ENCODE measurements at regions not wholly inside any gene's neighbourhood (a gene's known extent, or its start where the extent isn't known, plus 50 kb on each side); places are given as distances from the start of the nearest gene placed in this dataset.
"Not testable (repeated sequence)": the region's sequence is repeated elsewhere in the genome, so short reads cannot be mapped to it uniquely, and the experiment has no call there.

DNA sequence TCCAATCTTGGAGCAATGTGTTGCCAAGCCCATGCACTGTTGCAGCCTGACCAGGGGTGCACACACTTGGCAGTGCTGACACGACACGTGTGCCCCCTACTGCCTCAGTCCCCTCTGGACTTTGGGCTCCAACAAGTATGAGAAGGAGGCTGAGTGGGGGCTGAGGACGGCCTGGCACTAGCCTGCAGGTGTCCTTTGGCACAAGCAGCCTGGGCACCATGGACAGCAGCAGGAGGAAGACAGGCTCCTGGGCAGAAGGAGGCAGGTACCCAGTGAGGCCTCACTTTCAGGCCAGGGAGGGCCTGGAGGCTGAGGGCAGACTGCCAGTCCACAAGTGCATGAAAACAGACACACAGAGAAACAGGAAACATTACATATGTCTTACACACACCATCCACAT is 1702.9 kb upstream of the B3GALT2 start:
- no peak for DNase-seq
- in situ Hi-C loops (cut with HindIII; ENCODE audit: low pct_ligation_motif_present, low pct_unique_long_range_greater_than_20kb, low sequenced_read_pairs) = no loop called here

DNA sequence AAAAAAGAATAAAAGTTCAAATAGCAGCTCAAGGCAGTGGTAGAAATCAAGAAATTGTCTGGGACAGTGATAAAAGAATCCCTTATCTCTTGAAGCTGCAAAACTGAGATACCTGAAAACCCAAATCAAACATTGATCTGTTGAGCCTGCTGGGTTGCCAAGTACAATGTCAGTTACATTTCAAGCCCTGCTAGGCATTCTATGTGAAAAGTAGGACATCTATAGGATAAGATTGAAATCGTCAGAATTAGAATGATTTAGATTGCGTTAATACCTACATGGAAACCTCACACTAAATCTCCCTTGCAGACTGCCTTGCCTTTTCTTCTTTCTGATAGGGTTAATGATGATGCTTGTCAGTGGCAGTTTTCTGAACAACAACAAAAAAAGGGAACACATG is 1684.4 kb upstream of the B3GALT2 start:
- DNase-seq = no peak

DNA sequence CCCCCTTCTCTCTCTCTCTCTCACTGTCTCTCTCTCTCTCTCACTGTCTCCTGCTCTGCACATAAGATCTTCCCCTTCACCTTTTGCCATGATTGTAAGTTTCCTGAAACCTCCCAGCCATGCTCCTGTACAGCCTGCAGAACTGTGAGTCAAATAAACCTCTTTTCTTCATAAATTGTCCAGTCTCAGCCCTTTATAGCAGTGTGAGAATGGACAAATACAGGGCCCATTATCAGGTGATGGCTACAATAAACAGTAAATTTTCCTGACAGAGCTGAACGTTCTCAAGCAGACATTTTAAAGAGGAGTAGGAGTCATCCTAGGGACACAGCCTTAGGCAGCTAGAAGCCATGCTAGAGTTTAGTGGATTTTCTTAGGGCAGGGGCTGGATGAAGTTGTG is 1679.7 kb upstream of the B3GALT2 start:
- DNase-seq = no peak
- in situ Hi-C loops (cut with HindIII; ENCODE audit: low pct_ligation_motif_present, low pct_unique_long_range_greater_than_20kb, low sequenced_read_pairs) = no loop called here

More for the DNA sequence above, 1684.4 kb upstream of the B3GALT2 start:
- in situ Hi-C loops (cut with HindIII; ENCODE audit: low pct_ligation_motif_present, low pct_unique_long_range_greater_than_20kb, low sequenced_read_pairs) = no loop called here

DNA sequence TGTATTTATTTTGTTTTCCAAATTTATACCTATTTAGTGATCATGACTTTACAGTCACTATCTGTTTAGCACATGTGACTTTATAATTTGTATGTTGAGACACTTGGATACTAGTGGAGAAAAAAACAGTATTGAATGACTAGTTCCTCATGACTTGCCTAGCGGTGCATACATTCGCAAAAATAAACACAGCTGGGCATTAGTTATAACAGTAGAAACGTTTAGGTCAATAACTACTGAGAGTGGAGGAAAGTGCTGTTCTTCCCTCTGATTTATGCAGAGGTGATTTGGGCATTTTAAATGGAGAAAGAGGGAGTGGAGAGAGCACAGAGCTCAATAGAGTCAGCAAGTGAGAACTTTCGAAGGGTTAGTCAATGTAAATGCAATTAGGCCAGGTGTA is 1679.0 kb upstream of the B3GALT2 start:
- in situ Hi-C loops (cut with HindIII; ENCODE audit: low pct_ligation_motif_present, low pct_unique_long_range_greater_than_20kb, low sequenced_read_pairs) = no loop called here
- DNase-seq = no peak

DNA sequence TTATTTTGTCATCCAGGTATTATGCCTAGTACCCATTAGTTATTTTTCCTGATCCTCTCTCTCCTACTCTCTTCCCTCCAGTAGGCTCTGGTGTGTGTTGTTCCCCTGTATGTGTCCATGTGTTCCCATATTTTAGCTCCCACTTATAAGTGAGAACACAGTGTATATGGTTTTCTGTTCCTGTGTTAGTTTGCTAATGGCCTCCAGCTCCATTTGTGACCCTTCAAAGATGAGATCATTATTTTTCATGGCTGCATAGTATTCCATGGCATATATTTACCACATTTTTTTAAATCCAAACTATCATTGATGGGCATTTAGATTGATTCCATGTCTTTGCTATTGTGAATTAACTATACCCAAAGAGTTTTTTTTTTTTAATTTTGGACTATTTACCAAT is 1675.7 kb upstream of the B3GALT2 start:
- in situ Hi-C loops (cut with HindIII; ENCODE audit: low pct_ligation_motif_present, low pct_unique_long_range_greater_than_20kb, low sequenced_read_pairs) = no loop called here
- DNase-seq = no peak

DNA sequence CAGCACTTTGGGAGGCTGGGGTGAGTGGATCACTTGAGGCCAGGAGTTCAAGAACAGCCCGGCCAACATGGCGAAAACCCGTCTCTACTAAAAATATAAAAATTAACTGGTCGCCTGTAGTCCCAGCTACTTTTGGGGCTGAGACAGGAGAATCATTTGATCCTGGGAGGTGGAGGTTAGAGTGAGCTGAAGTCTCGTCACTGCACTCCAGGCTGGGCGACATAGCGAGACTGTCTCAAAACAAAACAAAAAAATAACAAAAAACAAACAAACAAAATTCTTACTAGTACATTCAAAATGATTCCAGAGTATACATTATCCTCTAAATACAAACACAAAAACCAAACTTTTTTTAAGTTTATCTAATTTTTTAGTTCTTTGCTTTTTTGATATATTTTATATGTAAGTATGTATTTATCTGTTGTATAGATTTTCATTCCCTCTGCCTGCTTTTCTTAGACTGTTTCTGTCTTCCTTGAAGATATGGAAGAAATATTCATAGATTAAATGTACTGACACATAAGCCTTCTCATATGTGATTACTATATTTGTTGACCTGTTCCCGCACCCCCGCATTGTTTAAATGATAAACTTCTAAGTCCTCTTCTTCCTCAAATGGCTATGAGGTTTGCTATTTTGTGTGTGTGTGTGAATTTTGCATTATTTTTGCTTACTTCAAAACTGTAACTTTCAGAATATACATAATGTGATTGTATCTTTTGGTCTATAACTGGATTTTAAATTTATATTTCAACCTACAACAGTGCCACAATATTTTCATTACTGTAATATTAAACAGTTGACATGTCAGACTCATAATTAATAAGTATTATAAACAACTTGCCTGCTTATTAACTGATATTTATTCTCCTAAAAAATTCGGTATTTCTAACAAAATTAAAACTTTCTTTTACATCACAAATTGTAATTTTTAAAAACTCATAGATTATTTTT is 1674.1 kb upstream of the B3GALT2 start:
- no peak for DNase-seq
- in situ Hi-C loops (cut with HindIII; ENCODE audit: low pct_ligation_motif_present, low pct_unique_long_range_greater_than_20kb, low sequenced_read_pairs) = no loop called here

DNA sequence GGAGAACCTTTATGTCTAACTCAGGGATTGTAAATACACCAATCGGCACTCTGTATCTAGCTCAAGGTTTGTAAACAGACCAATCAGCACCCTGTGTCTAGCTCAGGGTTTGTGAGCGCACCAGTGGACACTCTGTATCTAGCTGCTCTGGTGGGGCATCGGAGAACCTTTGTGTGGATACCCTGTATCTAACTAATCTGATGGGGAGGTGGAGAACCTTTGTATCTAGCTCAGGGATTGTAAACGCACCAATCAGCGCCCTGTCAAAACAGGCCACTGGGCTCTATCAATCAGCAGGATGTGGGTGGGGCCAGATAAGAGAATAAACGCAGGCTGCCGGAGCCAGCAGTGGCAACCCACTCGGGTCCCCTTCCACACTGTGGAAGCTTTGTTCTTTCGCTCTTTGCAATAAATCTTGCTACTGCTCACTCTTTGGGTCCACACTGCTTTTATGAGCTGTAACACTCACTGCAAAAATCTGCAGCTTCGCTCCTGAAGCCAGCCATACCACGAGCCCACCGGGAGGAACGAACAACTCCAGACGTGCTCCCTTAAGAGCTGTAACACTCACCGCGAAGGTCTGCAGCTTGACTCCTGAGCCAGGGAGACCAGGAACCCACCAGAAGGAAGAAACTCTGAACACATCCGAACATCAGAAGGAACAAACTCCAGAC is 1673.2 kb upstream of the B3GALT2 start:
- DNase-seq; in situ Hi-C loops (cut with HindIII; ENCODE audit: low pct_ligation_motif_present, low pct_unique_long_range_greater_than_20kb, low sequenced_read_pairs): not testable (repeated sequence)

DNA sequence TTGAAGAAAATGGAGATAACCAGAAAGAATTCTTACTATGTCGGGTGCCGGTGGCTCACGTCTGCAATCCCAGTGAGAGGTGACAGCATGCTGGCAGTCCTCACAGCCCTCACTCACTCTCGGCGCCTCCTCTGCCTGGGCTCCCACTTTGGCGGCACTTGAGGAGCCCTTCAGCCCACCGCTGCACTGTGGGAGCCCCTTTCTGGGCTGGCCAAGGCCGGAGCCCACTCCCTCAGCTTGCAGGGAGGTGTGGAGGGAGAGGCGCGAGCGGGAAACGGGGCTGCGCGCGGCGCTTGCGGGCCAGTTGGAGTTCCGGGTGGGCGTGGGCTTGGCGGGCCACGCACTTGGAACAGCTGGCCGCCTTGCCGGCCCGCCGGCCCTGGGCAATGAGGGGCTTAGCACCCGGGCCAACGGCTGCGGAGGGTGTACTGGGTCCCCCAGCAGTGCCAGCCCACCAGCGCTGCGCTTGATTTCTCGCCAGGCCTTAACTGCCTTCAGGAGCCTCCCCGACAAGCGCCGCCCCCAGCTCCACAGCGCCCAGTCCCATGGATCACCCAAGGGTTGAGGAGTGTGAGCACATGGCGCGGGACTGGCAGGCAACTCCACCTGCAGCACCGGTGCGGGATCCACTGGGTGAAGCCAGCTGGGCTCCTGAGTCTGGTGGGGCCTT is 1672.5 kb upstream of the B3GALT2 start:
- in situ Hi-C loops (cut with HindIII; ENCODE audit: low pct_ligation_motif_present, low pct_unique_long_range_greater_than_20kb, low sequenced_read_pairs); DNase-seq: not testable (repeated sequence)

DNA sequence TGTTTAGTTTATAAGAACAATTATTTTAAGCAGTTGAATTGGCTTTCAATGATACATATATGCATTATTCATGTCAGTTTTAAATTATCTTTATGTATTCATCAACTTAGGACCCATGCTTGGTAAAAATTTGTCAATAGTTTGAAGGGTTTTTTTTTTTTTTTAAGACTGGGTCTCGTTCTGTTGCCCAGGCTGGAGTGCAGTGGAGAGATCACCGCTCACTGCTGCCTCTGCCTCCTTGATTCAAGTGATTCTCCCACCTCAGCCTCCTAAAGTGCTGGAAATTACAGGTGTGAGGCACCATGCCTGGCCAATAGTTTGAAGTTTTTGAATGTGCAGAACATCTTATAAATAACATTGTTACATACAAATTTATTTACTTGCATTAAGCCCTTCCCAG is 1671.0 kb upstream of the B3GALT2 start:
- in situ Hi-C loops (cut with HindIII; ENCODE audit: low pct_ligation_motif_present, low pct_unique_long_range_greater_than_20kb, low sequenced_read_pairs) = no loop called here

DNA sequence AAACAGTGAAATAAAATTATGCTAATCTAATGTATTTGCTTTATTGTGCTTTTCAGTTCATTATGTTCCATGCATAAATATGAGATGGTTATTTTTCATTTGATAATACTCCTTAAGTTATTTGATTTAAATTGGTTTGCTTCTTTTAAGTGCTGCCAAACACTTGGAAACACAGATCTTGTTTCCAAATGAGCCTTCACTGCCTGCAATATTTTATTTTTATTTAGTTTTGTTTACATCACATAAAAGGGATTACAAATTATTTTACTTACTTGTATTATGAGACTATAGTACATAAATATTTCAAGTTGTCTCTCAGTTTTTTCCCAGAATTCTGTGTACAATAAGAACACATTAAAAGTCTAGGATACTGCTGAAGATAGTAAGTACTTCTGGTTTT is 1662.4 kb upstream of the B3GALT2 start:
- in situ Hi-C loops (cut with HindIII; ENCODE audit: low pct_ligation_motif_present, low pct_unique_long_range_greater_than_20kb, low sequenced_read_pairs) = no loop called here
- DNase-seq = no peak

More for the DNA sequence above, 1671.0 kb upstream of the B3GALT2 start:
- DNase-seq = no peak

DNA sequence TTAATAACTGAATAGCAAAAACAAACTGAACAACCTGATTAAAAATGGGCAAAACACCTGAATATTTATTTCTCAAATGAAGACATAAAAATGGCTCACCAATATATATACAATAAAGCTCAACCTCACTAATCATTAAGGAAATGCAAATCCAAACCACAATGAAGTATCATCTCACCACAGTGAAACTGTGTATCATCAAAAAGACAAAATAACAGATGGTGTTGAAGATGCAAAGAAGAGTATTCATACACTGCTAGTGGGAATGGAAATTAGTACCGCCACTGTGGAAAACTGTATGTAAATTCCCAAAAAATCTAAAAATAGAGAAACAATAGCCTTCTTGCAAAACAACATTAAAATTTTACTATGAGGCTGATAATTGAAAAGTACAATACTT is 1660.1 kb upstream of the B3GALT2 start:
- in situ Hi-C loops (cut with HindIII; ENCODE audit: low pct_ligation_motif_present, low pct_unique_long_range_greater_than_20kb, low sequenced_read_pairs) = no loop called here
- no peak for DNase-seq

DNA sequence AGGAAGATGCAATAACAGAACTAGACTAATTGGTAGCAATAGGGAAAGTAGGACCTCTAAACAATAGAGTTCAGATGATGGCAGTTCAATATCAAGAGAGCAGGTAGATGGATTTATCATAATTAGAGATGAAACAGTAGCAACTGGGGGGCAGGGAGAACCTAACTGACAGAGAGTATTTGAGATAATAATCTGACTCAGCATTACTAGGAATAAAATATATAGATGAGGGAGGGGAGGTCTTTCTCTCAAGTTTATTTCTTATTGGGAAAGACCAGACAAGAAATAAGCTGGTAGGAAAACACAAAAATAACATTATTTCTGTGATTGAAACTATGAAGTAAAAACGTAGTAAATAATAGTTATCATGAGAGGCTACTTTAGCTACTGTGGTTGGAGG is 1656.7 kb upstream of the B3GALT2 start:
- no peak for DNase-seq

DNA sequence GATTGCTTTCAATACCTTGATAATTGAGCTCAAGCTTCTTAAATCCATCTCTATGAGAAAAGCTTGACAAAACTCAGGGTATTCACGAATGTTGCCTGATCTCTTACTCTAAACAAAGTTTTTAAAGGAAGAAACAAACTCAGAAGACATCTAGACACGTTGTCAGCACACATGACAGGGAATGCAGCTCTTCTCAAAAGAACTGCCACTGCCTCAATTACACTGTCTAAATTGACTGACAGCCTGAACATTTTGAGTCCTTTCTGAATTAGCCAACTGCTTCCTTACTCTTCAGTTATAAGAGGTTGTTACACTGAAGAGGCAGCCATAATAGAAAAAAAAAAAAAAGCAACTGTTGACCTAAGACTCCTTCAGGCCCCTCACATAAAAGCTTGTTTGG is 1646.7 kb upstream of the B3GALT2 start:
- in situ Hi-C loops (cut with HindIII; ENCODE audit: low pct_ligation_motif_present, low pct_unique_long_range_greater_than_20kb, low sequenced_read_pairs) = no loop called here
- DNase-seq = no peak

More for the DNA sequence above, 1656.7 kb upstream of the B3GALT2 start:
- in situ Hi-C loops (cut with HindIII; ENCODE audit: low pct_ligation_motif_present, low pct_unique_long_range_greater_than_20kb, low sequenced_read_pairs) = no loop called here

DNA sequence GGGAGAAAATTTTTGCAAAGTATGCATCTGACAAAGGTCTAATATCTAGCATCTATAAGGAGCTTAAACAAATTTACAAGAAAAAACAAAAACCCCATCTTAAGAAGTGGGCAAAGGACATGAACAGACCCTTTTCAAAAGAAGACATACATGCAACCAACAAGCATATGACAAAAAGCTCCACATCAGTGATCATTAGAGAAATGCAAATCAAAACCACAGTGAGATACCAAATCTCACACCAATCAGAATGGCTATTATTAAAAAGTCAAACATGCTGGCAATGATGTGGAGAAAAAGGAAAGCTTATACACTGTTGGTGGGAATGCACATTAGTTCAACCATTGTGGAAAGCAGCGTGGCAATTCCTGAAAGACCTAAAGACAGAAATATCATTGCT is 1645.2 kb upstream of the B3GALT2 start:
- DNase-seq; in situ Hi-C loops (cut with HindIII; ENCODE audit: low pct_ligation_motif_present, low pct_unique_long_range_greater_than_20kb, low sequenced_read_pairs): not testable (repeated sequence)

DNA sequence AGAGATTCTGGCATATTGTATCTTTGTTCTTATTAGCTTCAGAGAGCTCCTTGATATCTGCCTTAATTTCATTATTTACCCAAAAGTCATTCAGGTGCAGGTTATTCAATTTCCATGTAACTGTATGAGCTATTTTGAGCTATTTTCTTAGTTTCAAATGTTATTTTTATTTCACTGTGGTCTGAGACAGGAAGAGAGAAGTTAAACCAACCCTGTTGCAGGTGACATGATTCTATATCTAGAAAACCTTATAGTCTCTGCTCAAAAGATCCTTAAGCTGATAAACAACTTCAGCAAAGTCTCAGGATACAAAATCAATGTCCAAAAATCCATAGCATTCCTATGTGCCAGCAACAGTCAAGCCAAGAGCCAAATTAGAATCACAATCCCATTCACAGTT is 1644.0 kb upstream of the B3GALT2 start:
- DNase-seq = no peak
- in situ Hi-C loops (cut with HindIII; ENCODE audit: low pct_ligation_motif_present, low pct_unique_long_range_greater_than_20kb, low sequenced_read_pairs) = no loop called here

DNA sequence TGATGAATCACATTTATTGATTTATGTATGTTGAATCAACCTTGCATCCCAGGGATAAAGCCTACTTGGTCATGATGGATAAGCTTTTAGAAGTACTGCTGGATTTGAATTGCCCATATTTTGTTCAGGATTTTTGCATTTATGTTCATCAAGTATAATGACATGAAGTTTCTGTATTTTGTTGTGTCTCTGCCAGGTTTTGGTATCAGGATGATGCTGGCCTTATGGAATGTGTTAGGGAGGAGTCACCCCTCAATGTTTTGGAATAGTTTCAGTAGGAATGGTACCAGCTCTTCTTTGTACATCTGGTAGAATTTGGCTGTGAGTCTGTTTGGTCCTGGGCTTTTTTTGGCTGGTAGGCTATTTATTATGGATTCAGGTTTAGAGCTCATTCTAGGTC is 1643.1 kb upstream of the B3GALT2 start:
- in situ Hi-C loops (cut with HindIII; ENCODE audit: low pct_ligation_motif_present, low pct_unique_long_range_greater_than_20kb, low sequenced_read_pairs) = no loop called here
- no peak for DNase-seq

DNA sequence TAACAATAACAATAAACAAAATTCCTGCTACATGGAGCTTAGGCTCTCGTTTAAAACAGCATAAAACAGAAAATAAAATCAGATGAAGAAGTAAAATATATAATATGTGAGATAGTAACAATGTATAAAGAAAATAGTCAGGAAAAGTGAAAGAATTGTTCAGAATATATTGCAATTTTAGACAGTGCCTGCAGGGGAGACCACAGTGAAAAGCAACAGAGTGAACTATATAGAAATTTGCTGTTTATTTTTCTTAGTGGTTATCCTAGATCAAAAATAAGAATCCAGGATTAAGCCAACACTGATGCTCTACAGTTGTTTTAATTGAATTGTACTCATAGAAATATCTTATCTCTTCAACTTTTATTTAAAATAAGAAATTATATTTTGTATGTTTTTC is 1639.0 kb upstream of the B3GALT2 start:
- DNase-seq = no peak
- in situ Hi-C loops (cut with HindIII; ENCODE audit: low pct_ligation_motif_present, low pct_unique_long_range_greater_than_20kb, low sequenced_read_pairs) = no loop called here

DNA sequence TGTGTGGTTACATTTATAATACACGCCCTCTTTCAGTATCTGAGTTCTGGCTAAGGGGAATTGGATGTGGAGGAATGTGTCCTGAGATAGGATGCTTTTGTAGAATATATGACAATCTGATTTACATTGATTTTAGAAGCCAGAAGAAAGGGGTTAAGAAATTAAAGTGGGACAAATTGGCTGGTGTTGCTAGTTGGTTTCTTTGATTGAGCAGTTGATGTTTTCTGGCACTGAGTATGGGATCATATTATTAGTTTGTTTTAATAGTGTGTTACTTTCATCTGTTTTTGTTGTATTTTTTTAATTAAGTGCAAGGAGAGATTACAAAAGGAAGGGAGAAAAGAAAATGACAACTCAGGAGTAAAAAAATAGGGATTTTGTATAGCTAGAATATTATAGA is 1634.7 kb upstream of the B3GALT2 start:
- DNase-seq = no peak
- in situ Hi-C loops (cut with HindIII; ENCODE audit: low pct_ligation_motif_present, low pct_unique_long_range_greater_than_20kb, low sequenced_read_pairs) = no loop called here

DNA sequence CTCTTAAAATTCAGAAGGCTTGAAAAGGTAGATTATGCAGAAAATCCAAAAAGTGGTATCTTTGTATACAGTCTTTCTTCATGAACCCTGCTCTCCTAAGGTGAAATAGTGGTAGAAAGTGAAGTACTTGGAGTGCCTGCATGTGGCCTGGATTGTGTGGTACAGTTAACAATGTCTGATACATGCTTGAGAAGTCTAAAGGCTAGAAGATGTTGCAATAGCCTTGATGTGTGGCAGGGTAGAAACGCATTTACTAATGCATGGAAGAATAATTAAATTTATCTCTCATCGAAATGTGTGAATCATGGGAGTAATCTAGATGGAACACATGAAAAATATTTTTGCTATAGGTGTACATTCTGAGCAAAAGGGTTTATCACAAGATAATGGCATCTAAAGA is 1632.3 kb upstream of the B3GALT2 start:
- in situ Hi-C loops (cut with HindIII; ENCODE audit: low pct_ligation_motif_present, low pct_unique_long_range_greater_than_20kb, low sequenced_read_pairs) = no loop called here
- no peak for DNase-seq
